Chondrocyte (in vitro differentiated cells): ENCODE measurements at regions not wholly inside any gene's neighbourhood (a gene's known extent, or its start where the extent isn't known, plus 50 kb on each side); places are given as distances from the start of the nearest gene placed in this dataset.
"Not testable (repeated sequence)": the region's sequence is repeated elsewhere in the genome, so short reads cannot be mapped to it uniquely, and the experiment has no call there.

Source experiments
- DNase-seq: peaks from one replicate; pipeline ENCODE4 v3.0.0; 2021; ENCODE audit warnings: mixed read lengths, low spot score
- H3K27ac Mint-ChIP-seq: one replicate; pipeline ENCODE4 v1.8.0; 2021; ENCODE audit warnings: mild to moderate bottlenecking, moderate library complexity, mixed read lengths; ENCODE audit not compliant: unreplicated experiment
- H3K27me3 Mint-ChIP-seq: 2 replicates; pipeline ENCODE4 v1.8.0; 2021; ENCODE audit warnings: low read depth, mixed read lengths
- H3K36me3 Mint-ChIP-seq: 2 replicates; pipeline ENCODE4 v1.8.0; 2021; ENCODE audit warnings: low read depth, mixed read lengths
- H3K4me1 Mint-ChIP-seq: 2 replicates; pipeline ENCODE4 v1.8.0; 2021; ENCODE audit warnings: low read depth, mild to moderate bottlenecking, mixed read lengths
- H3K4me3 Mint-ChIP-seq: one replicate; pipeline ENCODE4 v1.8.0; 2021; ENCODE audit warnings: mild to moderate bottlenecking, moderate library complexity, mixed read lengths; ENCODE audit not compliant: unreplicated experiment
- H3K9me3 Mint-ChIP-seq: 2 replicates; pipeline ENCODE4 v1.8.0; 2021; ENCODE audit warnings: low read depth, mixed read lengths
- TF ChIP-seq, protein P1 (sequence below): fragments of 200-600 bp; sonication (generic); IDR thresholded peaks from 2 replicates; pipeline ENCODE4 v1.5.0; 2021; ENCODE audit warnings: antibody characterized with exemption, mild to moderate bottlenecking, moderate library complexity

DNA sequence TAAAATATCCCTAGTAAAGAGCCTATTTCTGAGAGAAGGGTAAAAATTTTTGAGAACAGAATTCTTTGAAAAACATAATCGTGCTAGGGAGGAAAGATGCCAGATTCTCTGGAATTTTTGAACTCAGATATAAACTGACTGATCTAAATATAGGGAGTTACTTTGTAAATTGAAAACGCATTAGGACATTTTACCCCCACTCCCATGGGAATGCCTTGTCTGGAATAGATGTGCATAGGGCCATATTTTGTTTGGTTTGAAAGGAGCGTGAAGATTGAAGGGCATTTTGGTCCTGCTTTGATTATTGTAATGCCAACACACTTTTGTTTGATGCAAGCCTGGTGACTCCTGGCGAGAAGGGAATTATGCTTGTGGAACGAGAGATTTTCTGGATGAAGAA lies 158.7 kb upstream of the DPP10 start:
- H3K4me1 Mint-ChIP-seq = no peaks in the 10 kb centered on the region
- no peaks in the 10 kb centered on the region for H3K27me3 Mint-ChIP-seq
- H3K9me3 Mint-ChIP-seq = peaks cover 11% of the 10 kb centered on the region
- no peak overlapping the region for H3K4me3 Mint-ChIP-seq
- H3K36me3 Mint-ChIP-seq = no peaks in the 10 kb centered on the region
- TF ChIP-seq, protein P1, sequence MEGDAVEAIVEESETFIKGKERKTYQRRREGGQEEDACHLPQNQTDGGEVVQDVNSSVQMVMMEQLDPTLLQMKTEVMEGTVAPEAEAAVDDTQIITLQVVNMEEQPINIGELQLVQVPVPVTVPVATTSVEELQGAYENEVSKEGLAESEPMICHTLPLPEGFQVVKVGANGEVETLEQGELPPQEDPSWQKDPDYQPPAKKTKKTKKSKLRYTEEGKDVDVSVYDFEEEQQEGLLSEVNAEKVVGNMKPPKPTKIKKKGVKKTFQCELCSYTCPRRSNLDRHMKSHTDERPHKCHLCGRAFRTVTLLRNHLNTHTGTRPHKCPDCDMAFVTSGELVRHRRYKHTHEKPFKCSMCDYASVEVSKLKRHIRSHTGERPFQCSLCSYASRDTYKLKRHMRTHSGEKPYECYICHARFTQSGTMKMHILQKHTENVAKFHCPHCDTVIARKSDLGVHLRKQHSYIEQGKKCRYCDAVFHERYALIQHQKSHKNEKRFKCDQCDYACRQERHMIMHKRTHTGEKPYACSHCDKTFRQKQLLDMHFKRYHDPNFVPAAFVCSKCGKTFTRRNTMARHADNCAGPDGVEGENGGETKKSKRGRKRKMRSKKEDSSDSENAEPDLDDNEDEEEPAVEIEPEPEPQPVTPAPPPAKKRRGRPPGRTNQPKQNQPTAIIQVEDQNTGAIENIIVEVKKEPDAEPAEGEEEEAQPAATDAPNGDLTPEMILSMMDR = no peak
- H3K27ac Mint-ChIP-seq = no peak overlapping the region
- no peak for DNase-seq

DNA sequence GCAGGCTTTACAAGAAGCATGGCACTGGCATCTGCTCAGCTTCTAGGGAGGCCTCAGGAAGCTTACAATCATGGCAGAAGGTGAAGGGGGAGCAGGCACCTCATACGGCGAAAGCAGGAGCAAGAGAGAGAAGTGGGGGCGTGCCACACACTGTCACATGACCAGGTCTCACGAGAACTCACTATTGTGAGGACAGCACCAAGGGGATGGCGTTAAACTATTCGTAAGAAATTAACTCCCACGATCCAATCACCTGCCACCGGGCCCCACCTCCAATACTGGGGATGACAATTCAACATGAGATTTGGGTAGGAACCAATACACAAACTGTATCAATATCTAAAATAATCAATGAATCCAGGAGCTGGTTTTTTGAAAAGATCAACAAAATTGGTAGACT lies 156.0 kb upstream of the DPP10 start:
- Mint-ChIP-seq H3K4me1 (no peaks in the 10 kb centered on the region), H3K36me3 (no peaks in the 10 kb centered on the region), H3K4me3 (no peak overlapping the region), H3K27ac (no peak overlapping the region), H3K9me3 (peaks cover 17% of the 10 kb centered on the region), H3K27me3 (no peaks in the 10 kb centered on the region)
- DNase-seq = no peak
- TF ChIP-seq, protein P1 = no peak

DNA sequence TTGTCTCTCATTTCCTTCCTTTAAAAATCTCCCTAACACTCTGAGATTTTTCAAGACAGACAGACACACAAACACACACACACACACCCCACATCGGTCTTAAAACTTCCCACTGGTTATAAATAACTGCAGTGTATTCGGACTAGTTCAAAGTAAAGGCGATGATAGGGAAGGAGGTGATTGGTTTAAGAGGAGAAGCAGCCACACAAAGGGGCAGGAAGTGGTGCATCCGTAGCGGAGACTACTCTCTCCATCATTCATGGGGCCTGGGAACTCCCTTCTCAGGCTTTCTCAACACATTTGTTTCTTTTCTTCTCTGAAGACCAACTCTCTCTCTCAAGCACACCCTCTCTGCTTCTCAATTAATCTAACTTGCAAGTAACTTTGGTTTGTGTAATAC lies 149.1 kb upstream of the DPP10 start:
- DNase-seq = no peak
- no peak overlapping the region for H3K27ac Mint-ChIP-seq
- H3K27me3 Mint-ChIP-seq = peaks cover 7% of the 10 kb centered on the region

DNA sequence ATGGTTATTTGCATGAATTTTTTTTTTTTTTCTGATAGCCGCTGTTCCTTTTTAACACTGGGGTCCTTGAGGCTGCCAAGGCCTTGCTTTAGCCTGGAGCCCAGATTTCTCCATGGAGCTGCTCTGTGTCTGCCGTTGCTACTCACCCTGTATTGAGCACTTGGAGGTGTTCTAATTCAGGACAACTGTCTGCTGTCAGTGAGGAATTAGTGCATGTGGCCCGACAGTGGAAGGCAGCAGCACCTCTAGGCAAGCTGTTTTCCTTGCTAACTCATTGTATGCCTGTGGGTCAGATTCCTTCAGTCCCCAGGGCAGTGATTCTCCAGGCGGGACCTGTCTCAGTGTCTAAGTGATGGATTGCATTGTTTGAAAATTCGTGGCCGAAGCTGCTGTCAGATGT lies 147.7 kb upstream of the DPP10 start:
- no peak for DNase-seq
- Mint-ChIP-seq H3K4me3 (no peak overlapping the region), H3K9me3 (peaks cover 12% of the 10 kb centered on the region), H3K27ac (no peak overlapping the region), H3K4me1 (no peaks in the 10 kb centered on the region), H3K27me3 (peaks cover 7% of the 10 kb centered on the region), H3K36me3 (no peaks in the 10 kb centered on the region)
- TF ChIP-seq, protein P1 = no peak

More for the DNA sequence above, 149.1 kb upstream of the DPP10 start:
- no peaks in the 10 kb centered on the region for H3K36me3 Mint-ChIP-seq
- no peak overlapping the region for H3K4me3 Mint-ChIP-seq
- H3K9me3 Mint-ChIP-seq = peaks cover 12% of the 10 kb centered on the region
- H3K4me1 Mint-ChIP-seq = no peaks in the 10 kb centered on the region
- TF ChIP-seq, protein P1 = no peak

DNA sequence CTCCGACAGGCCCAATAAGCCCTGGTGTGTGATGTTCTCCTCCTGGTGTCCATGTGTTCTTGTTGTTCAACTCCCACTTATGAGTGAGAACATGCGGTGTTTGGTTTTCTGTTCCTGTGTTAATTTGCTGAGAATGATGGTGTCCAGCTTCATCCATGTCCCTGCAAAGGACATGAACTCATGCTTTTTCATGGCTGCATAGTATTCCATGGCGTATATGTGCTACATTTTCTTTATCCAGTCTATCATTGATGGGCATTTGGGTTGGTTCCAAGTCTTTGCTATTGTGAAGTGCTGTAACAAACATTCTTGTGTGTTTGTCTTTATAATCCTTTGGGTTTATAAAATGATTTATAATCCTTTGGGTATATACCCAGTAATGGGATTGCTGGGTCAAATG lies 142.1 kb upstream of the DPP10 start:
- not testable (repeated sequence) for H3K4me1 Mint-ChIP-seq, DNase-seq, H3K36me3 Mint-ChIP-seq, H3K4me3 Mint-ChIP-seq, H3K27ac Mint-ChIP-seq, H3K27me3 Mint-ChIP-seq
- H3K9me3 Mint-ChIP-seq = peaks cover 24% of the 10 kb centered on the region

DNA sequence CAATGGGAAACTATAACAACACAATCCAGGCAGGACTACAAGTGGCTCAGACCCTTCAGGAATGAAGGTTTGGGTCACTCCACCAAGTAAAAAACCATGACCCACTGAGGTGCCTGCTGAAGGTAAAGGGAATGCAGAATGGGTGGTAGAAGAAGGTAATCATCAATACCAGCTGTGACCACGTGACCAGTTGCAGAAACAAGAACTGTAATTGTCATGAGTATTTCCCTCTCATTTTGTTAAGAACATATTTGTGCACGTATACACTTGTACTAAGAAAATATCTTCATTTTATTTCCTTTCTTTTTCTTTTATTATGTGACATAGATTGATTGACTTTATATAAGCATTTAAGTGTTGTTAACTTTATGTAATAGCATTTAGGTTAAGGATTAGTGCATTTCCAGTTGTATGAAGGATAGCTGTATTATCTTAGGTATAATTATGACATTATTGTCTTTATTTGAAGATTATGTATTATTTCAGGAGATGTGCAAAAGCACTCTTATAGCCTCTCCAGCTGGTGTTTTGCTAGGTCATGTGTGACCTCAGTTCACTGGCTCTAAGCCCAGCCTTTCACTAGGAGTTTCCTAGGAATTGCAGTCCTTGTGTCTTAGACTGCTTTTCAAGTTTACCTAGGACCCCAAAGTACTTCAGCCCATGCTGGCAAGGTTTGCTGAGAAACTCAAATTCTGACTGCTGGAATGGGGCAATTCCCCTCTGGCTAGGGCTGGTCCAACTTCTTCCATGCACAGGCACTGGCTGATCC lies 125.7 kb upstream of the DPP10 start:
- DNase-seq = no peak
- TF ChIP-seq, protein P1 = no peak
- Mint-ChIP-seq H3K4me3 (no peak overlapping the region), H3K36me3 (no peaks in the 10 kb centered on the region), H3K27me3 (no peaks in the 10 kb centered on the region), H3K27ac (no peak overlapping the region), H3K9me3 (no peaks in the 10 kb centered on the region), H3K4me1 (no peaks in the 10 kb centered on the region)
